Thoracic aorta (tissue), 2 donors: ENCODE measurements at regions not wholly inside any gene's neighbourhood (a gene's known extent, or its start where the extent isn't known, plus 50 kb on each side); places are given as distances from the start of the nearest gene placed in this dataset.

Experiments used
- ATAC-seq: fragments of 150-250 bp; one replicate; pipeline ENCODE4 v1.8.0; 2017; ENCODE audit warnings: low read depth; ENCODE audit not compliant: insufficient number of reproducible peaks, low FRiP score
- DNase-seq: peaks from one replicate; pipeline ENCODE4 v3.0.0-alpha.2; 2020; ENCODE audit warnings: low spot score
- H3K27ac ChIP-seq, 2 donors: fragments of 200-600 bp; sonication (generic); 1 replicate in 1 of 2; 2 replicates in 1 of 2; pipeline ENCODE4 v1.5.1; 2016; ENCODE audit warnings: mild to moderate bottlenecking in 2 of 2, moderate library complexity in 2 of 2
- H3K27me3 ChIP-seq: fragments of 200-600 bp; sonication (generic); replicated peaks from 2 replicates; pipeline ENCODE4 v1.6.0; 2016; ENCODE audit warnings: mild to moderate bottlenecking; ENCODE audit not compliant: insufficient read depth
- H3K36me3 ChIP-seq: fragments of 200-600 bp; sonication (generic); one replicate; pipeline ENCODE4 v1.5.1; 2016
- H3K4me1 ChIP-seq, 2 donors: fragments of 200-600 bp; sonication (generic); 1 replicate in 1 of 2; 2 replicates in 1 of 2; pipeline versions ENCODE4 v1.5.1 to v1.6.0; 2016; ENCODE audit warnings: low read depth in 2 of 2, mild to moderate bottlenecking in 1 of 2; ENCODE audit not compliant: control insufficient read depth in 1 of 2
- H3K4me3 ChIP-seq: fragments of 200-600 bp; sonication (generic); 2 replicates; pipeline ENCODE4 v1.5.1; 2016; ENCODE audit warnings: mild to moderate bottlenecking
- H3K9me3 ChIP-seq: fragments of 200-600 bp; sonication (generic); 2 replicates; pipeline ENCODE4 v1.5.1; 2016
- TF ChIP-seq, protein P1 (sequence below): fragments of 200-600 bp; sonication (generic); IDR thresholded peaks from one replicate; pipeline ENCODE4 v1.5.1; 2019; ENCODE audit warnings: antibody characterized with exemption

DNA sequence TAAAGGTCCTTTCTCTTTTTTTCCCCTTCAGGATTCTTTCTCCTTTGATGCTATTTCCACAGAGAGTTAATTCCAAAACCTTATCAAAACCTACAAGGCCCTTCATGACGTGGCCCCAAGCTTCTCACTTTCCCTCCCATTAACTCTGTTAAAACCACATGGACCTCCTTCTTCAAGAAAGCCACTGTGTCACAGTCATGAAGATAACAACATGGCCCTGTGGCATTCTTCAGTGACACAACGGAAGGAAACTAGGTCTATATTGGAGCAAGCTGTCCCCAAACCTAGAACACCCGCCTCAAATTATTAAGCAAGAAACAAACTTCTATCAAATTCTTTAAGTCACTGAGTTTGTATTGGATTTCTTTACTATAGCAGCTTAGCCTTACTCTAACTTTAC is 611.1 kb downstream of the NUF2 start:
- no peak for DNase-seq
- ATAC-seq: no peak
- TF ChIP-seq, protein P1, sequence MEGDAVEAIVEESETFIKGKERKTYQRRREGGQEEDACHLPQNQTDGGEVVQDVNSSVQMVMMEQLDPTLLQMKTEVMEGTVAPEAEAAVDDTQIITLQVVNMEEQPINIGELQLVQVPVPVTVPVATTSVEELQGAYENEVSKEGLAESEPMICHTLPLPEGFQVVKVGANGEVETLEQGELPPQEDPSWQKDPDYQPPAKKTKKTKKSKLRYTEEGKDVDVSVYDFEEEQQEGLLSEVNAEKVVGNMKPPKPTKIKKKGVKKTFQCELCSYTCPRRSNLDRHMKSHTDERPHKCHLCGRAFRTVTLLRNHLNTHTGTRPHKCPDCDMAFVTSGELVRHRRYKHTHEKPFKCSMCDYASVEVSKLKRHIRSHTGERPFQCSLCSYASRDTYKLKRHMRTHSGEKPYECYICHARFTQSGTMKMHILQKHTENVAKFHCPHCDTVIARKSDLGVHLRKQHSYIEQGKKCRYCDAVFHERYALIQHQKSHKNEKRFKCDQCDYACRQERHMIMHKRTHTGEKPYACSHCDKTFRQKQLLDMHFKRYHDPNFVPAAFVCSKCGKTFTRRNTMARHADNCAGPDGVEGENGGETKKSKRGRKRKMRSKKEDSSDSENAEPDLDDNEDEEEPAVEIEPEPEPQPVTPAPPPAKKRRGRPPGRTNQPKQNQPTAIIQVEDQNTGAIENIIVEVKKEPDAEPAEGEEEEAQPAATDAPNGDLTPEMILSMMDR: no peak
- Histone ChIP-seq H3K9me3 (no peaks in the 10 kb centered on the region), H3K27ac (no peak overlapping the region), H3K4me3 (no peak overlapping the region), H3K27me3 (no peaks in the 10 kb centered on the region), H3K4me1 (no peaks in the 10 kb centered on the region), H3K36me3 (no peaks in the 10 kb centered on the region)

DNA sequence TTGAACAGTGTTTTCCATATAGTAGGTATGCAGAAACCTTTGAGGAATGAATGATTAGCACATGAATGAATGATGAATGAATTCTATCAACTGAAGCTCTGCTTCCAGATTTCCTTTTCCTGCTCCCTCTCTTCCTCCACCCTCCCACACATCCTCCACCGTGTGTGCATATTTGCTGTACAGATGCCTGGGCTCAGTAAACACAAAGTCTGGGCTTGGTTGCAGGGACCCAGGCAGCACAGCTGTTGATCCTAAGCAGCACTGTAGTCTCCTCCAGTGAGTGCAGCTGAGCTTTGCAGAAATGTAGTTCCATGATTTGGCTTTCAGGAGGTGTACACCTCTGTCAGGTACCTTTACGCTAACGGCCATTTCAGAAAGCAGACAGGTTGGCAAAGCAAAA is 611.7 kb downstream of the NUF2 start:
- no peaks in the 10 kb centered on the region for H3K36me3 ChIP-seq
- H3K4me3 ChIP-seq: no peak overlapping the region
- no peak overlapping the region for H3K27ac ChIP-seq
- no peak for ATAC-seq
- TF ChIP-seq, protein P1: no peak
- H3K4me1 ChIP-seq: no peaks in the 10 kb centered on the region
- DNase-seq: no peak
- no peaks in the 10 kb centered on the region for H3K27me3 ChIP-seq
- no peaks in the 10 kb centered on the region for H3K9me3 ChIP-seq

DNA sequence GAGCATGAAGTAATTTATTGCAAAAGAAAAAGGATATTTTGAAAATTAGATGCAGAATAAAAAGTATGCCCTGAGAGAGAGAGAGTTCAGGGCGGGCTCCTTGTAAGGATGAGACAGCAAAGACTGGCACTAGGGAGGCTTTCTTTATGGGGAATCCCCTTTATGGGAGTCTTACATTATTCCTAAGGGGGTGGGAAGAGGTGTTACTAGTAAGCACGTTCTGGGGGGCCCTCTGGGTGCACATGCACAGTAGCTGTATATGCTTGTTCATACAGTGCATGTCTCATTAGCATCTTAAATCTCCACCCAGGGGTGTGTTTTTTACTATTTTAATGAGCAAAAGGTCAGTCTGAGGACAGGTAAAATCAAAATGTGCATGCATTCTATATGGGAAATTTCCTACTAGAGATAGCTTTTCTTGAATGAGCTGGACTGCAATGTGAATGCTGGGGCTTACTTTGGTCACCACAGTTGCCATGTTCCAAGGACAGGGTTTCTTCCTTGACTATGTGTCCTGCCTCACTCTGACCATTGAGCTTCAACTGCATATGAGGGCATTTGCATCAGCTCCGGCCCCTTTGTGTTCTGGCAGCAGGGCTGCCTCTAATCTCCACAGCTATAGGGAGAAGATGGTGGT is 614.1 kb downstream of the NUF2 start:
- no peaks in the 10 kb centered on the region for H3K27me3 ChIP-seq
- no peak for ATAC-seq

DNA sequence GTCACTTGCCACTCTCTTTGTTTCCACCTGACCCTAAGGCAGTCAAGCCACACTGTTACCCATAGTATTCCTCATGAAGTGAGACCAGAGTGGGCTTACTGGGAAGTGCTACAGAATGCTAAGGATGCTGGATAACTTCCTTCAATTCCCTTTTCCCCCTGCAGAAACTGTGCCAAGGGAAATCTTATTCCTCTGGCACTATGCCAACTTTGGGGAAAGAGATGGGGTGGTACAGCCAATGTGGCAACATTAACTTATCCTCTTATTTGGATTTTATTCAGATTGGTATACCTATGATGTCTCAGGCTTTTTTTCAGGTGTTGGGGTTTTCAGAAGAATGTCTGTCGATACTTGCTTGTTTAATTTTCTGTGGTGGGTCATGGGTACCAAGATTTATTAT is 599.4 kb upstream of the PBX1 start:
- H3K36me3 ChIP-seq: no peaks in the 10 kb centered on the region
- TF ChIP-seq, protein P1: no peak
- peaks cover 5% of the 10 kb centered on the region for H3K9me3 ChIP-seq
- H3K27me3 ChIP-seq: no peaks in the 10 kb centered on the region
- H3K27ac ChIP-seq: no peak overlapping the region
- no peak overlapping the region for H3K4me3 ChIP-seq
- H3K4me1 ChIP-seq: no peaks in the 10 kb centered on the region
- DNase-seq (no peak), ATAC-seq (no peak)

More for the DNA sequence above, 614.1 kb downstream of the NUF2 start:
- Histone ChIP-seq H3K4me1 (no peaks in the 10 kb centered on the region), H3K27ac (no peak overlapping the region), H3K4me3 (no peak overlapping the region), H3K36me3 (no peaks in the 10 kb centered on the region), H3K9me3 (no peaks in the 10 kb centered on the region)
- TF ChIP-seq, protein P1: no peak
- no peak for DNase-seq

DNA sequence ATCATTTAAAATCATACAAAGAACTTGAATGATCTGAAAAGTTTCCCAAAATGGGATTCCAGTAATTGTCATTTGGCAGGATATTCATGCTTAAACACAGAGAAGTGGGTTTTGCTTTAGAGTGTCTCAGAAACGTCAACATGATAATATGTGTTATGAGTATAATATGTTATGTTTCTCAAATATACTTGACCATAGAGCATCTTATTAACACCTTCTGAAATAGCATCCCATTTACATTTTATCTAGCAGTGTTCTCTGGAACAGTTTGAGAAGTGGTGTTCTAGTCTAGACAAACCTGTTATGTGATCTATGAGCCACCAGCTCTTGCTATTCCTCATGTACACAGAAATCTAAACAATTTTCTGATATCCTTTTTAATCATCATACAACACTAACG is 588.8 kb upstream of the PBX1 start:
- no peaks in the 10 kb centered on the region for H3K36me3 ChIP-seq

More for the DNA sequence above, 588.8 kb upstream of the PBX1 start:
- H3K9me3 ChIP-seq: no peaks in the 10 kb centered on the region
- H3K4me3 ChIP-seq: no peak overlapping the region
- H3K27ac ChIP-seq: no peak overlapping the region
- no peaks in the 10 kb centered on the region for H3K27me3 ChIP-seq
- no peaks in the 10 kb centered on the region for H3K4me1 ChIP-seq
- no peak for ATAC-seq
- TF ChIP-seq, protein P1: no peak
- no peak for DNase-seq
